CD8-positive, alpha-beta memory T cell (primary cell): ENCODE measurements at regions not wholly inside any gene's neighbourhood (a gene's known extent, or its start where the extent isn't known, plus 50 kb on each side); places are given as distances from the start of the nearest gene placed in this dataset.

Experiments
- CTCF ChIA-PET: fragments of 350-600 bp; sonication (Branson Sonifier 250); formaldehyde crosslinking; loops from one replicate; lab custom pipeline; 2021; ENCODE audit warnings: antibody characterized with exemption; lab: Charles Lee
- POLR2A ChIA-PET: fragments of 350-600 bp; sonication (Branson Sonifier 250); formaldehyde crosslinking; loops from one replicate; lab custom pipeline; 2021; ENCODE audit warnings: antibody characterized with exemption; lab: Charles Lee
- DNase-seq, 5 donors: peaks; one replicate each; pipeline versions ENCODE4 v3.0.0 to v3.0.0-alpha.2; 2020 to 2022; ENCODE audit warnings: mixed read lengths in 1 of 5
- H3K27ac ChIP-seq: one replicate; pipeline ENCODE4 v1.7.0; 2013; ENCODE audit warnings: low read depth, mild to moderate bottlenecking, low read length, moderate library complexity
- H3K27me3 ChIP-seq: 2 replicates; pipeline ENCODE4 v1.7.0; 2013; ENCODE audit warnings: low read length, mild to moderate bottlenecking; ENCODE audit not compliant: insufficient read depth, poor library complexity, severe bottlenecking
- H3K36me3 ChIP-seq: 2 replicates; pipeline ENCODE4 v1.7.0; 2013; ENCODE audit warnings: mild to moderate bottlenecking, low read length, moderate library complexity; ENCODE audit not compliant: insufficient read depth
- H3K4me1 ChIP-seq: 2 replicates; pipeline ENCODE4 v1.7.0; 2013; ENCODE audit warnings: mild to moderate bottlenecking, low read length, moderate library complexity; ENCODE audit not compliant: insufficient read depth
- H3K4me3 ChIP-seq: 2 replicates; pipeline ENCODE4 v1.7.0; 2013; ENCODE audit warnings: mild to moderate bottlenecking, low read length
- H3K9me3 ChIP-seq: 2 replicates; pipeline ENCODE4 v1.7.0; 2013; ENCODE audit warnings: mild to moderate bottlenecking, low read length
- H3K27ac Mint-ChIP-seq, 8 donors: one replicate each; pipeline ENCODE4 v1.8.0; 2020 to 2021; ENCODE audit warnings: mixed read lengths in 8 of 8, mild to moderate bottlenecking in 6 of 8, inconsistent platforms in 3 of 8, moderate library complexity in 3 of 8
- H3K27me3 Mint-ChIP-seq, 2 donors: one replicate each; pipeline ENCODE4 v1.8.0; 2020 to 2021; ENCODE audit warnings: mixed read lengths in 2 of 2, mild to moderate bottlenecking in 1 of 2, moderate library complexity in 1 of 2
- H3K36me3 Mint-ChIP-seq, 3 donors: one replicate each; pipeline ENCODE4 v1.8.0; 2020 to 2021; ENCODE audit warnings: mixed read lengths in 3 of 3, inconsistent platforms in 1 of 3, mild to moderate bottlenecking in 1 of 3
- H3K4me1 Mint-ChIP-seq, 3 donors: one replicate each; pipeline ENCODE4 v1.8.0; 2020 to 2021; ENCODE audit warnings: mixed read lengths in 3 of 3, inconsistent platforms in 1 of 3, mild to moderate bottlenecking in 1 of 3
- H3K4me3 Mint-ChIP-seq, 7 donors: one replicate each; pipeline ENCODE4 v1.8.0; 2020 to 2021; ENCODE audit warnings: mixed read lengths in 7 of 7, mild to moderate bottlenecking in 6 of 7, moderate library complexity in 4 of 7, inconsistent platforms in 2 of 7
- H3K9me3 Mint-ChIP-seq, 5 donors: one replicate each; pipeline ENCODE4 v1.8.0; 2020 to 2022; ENCODE audit warnings: mixed read lengths in 5 of 5, mild to moderate bottlenecking in 3 of 5, moderate library complexity in 2 of 5, inconsistent platforms in 1 of 5

GRCh38 chr18:45119876-45120275, 439.2 kb downstream of the SETBP1 start:
- no peak overlapping the region for H3K27ac Mint-ChIP-seq
- no peak overlapping the region for H3K27ac ChIP-seq
- H3K4me3 ChIP-seq: no peak overlapping the region
- no peak overlapping the region for H3K4me3 Mint-ChIP-seq
- no peaks in the 10 kb centered on the region for H3K9me3 ChIP-seq
- no peaks in the 10 kb centered on the region for H3K36me3 Mint-ChIP-seq
- CTCF ChIA-PET: no interaction called here
- no peaks in the 10 kb centered on the region for H3K27me3 ChIP-seq
- no peaks in the 10 kb centered on the region for H3K36me3 ChIP-seq
- no peak for DNase-seq
- H3K4me1 Mint-ChIP-seq: no peaks in the 10 kb centered on the region
- H3K9me3 Mint-ChIP-seq: no peaks in the 10 kb centered on the region
- POLR2A ChIA-PET: no interaction called here
- H3K4me1 ChIP-seq: no peaks in the 10 kb centered on the region
- peaks cover 4 to 25% of the 10 kb centered on the region in 2 donors for H3K27me3 Mint-ChIP-seq

GRCh38 chr18:45121146-45121545, 440.5 kb downstream of the SETBP1 start:
- H3K27ac ChIP-seq: no peak overlapping the region
- CTCF ChIA-PET: no interaction called here
- Mint-ChIP-seq H3K27me3 (peaks cover 4 to 20% of the 10 kb centered on the region in 2 donors), H3K9me3 (no peaks in the 10 kb centered on the region), H3K36me3 (no peaks in the 10 kb centered on the region), H3K4me1 (no peaks in the 10 kb centered on the region), H3K4me3 (no peak overlapping the region), H3K27ac (no peak overlapping the region)
- H3K4me1 ChIP-seq: no peaks in the 10 kb centered on the region
- no peak overlapping the region for H3K4me3 ChIP-seq
- H3K36me3 ChIP-seq: no peaks in the 10 kb centered on the region
- POLR2A ChIA-PET: no interaction called here
- H3K27me3 ChIP-seq: no peaks in the 10 kb centered on the region
- H3K9me3 ChIP-seq: no peaks in the 10 kb centered on the region
- DNase-seq: no peak

GRCh38 chr18:45122506-45122905, 441.8 kb downstream of the SETBP1 start:
- H3K27ac Mint-ChIP-seq: no peak overlapping the region
- CTCF ChIA-PET: no interaction called here
- Histone ChIP-seq H3K4me3 (no peak overlapping the region), H3K36me3 (no peaks in the 10 kb centered on the region), H3K27ac (no peak overlapping the region), H3K9me3 (no peaks in the 10 kb centered on the region), H3K4me1 (no peaks in the 10 kb centered on the region), H3K27me3 (no peaks in the 10 kb centered on the region)
- H3K27me3 Mint-ChIP-seq: peaks cover 5 to 24% of the 10 kb centered on the region in 2 donors
- POLR2A ChIA-PET: no interaction called here
- no peaks in the 10 kb centered on the region for H3K36me3 Mint-ChIP-seq
- H3K9me3 Mint-ChIP-seq: no peaks in the 10 kb centered on the region
- H3K4me3 Mint-ChIP-seq: no peak overlapping the region
- H3K4me1 Mint-ChIP-seq: no peaks in the 10 kb centered on the region
- DNase-seq: no peak

- Mint-ChIP-seq H3K4me1 (no peaks in the 10 kb centered on the region), H3K9me3 (no peaks in the 10 kb centered on the region), H3K27me3 (peaks cover 9 to 15% of the 10 kb centered on the region in 2 donors), H3K27ac (no peak overlapping the region), H3K36me3 (no peaks in the 10 kb centered on the region), H3K4me3 (no peak overlapping the region)
- Histone ChIP-seq H3K4me1 (no peaks in the 10 kb centered on the region), H3K27ac (no peak overlapping the region), H3K36me3 (no peaks in the 10 kb centered on the region), H3K9me3 (no peaks in the 10 kb centered on the region), H3K4me3 (no peak overlapping the region), H3K27me3 (no peaks in the 10 kb centered on the region)
- CTCF ChIA-PET: no interaction called here
- DNase-seq: no peak
- POLR2A ChIA-PET: no interaction called here
These were observed 446.7 kb downstream of the SETBP1 start for GRCh38 chr18:45127405-45127804.

- H3K4me3 Mint-ChIP-seq: no peak overlapping the region
- H3K27ac ChIP-seq: no peak overlapping the region
- no peaks in the 10 kb centered on the region for H3K36me3 Mint-ChIP-seq
- no peaks in the 10 kb centered on the region for H3K9me3 ChIP-seq
- no peaks in the 10 kb centered on the region for H3K36me3 ChIP-seq
- no peaks in the 10 kb centered on the region for H3K27me3 ChIP-seq
- no peak overlapping the region for H3K4me3 ChIP-seq
- H3K4me1 ChIP-seq: no peaks in the 10 kb centered on the region
- no peaks in the 10 kb centered on the region for H3K9me3 Mint-ChIP-seq
- no peak for DNase-seq
- H3K4me1 Mint-ChIP-seq: peaks cover 0 to 5% (median 4%) of the 10 kb centered on the region in 3 donors
- ChIA-PET POLR2A (no interaction called here), CTCF (no interaction called here)
- H3K27ac Mint-ChIP-seq: no peak overlapping the region
- H3K27me3 Mint-ChIP-seq: peaks cover 1 to 7% of the 10 kb centered on the region in 2 donors
These were observed 452.6 kb downstream of the SETBP1 start for GRCh38 chr18:45133276-45133675.

GRCh38 chr18:45136381-45137086, 455.8 kb downstream of the SETBP1 start:
- Mint-ChIP-seq H3K4me1 (peaks cover 0 to 5% (median 4%) of the 10 kb centered on the region in 3 donors), H3K9me3 (peaks cover 0 to 7% (median 3%) of the 10 kb centered on the region in 5 donors)
- CTCF ChIA-PET: no interaction called here

GRCh38 chr18:45137087-45137419, 456.4 kb downstream of the SETBP1 start:
- H3K36me3 ChIP-seq: no peaks in the 10 kb centered on the region
- no peaks in the 10 kb centered on the region for H3K4me1 ChIP-seq
- no peak for DNase-seq
- H3K27me3 ChIP-seq: no peaks in the 10 kb centered on the region
- H3K4me3 ChIP-seq: no peak overlapping the region
- POLR2A ChIA-PET: no interaction called here
- Mint-ChIP-seq H3K27me3 (no peaks in the 10 kb centered on the region), H3K4me1 (peaks cover 0 to 5% (median 4%) of the 10 kb centered on the region in 3 donors), H3K9me3 (peaks cover 0 to 8% (median 3%) of the 10 kb centered on the region in 5 donors), H3K4me3 (no peak overlapping the region), H3K27ac (no peak overlapping the region), H3K36me3 (no peaks in the 10 kb centered on the region)
- no peaks in the 10 kb centered on the region for H3K9me3 ChIP-seq
- no peak overlapping the region for H3K27ac ChIP-seq
- CTCF ChIA-PET: no interaction called here

More at GRCh38 chr18:45136381-45137086, 455.8 kb downstream of the SETBP1 start:
- Mint-ChIP-seq H3K36me3 (no peaks in the 10 kb centered on the region), H3K27ac (peak overlapping the region in 1 of 8 donors; percentile 20), H3K27me3 (no peaks in the 10 kb centered on the region), H3K4me3 (no peak overlapping the region)
- DNase-seq: no peak
- Histone ChIP-seq H3K4me1 (no peaks in the 10 kb centered on the region), H3K27me3 (no peaks in the 10 kb centered on the region), H3K9me3 (no peaks in the 10 kb centered on the region), H3K4me3 (no peak overlapping the region), H3K27ac (no peak overlapping the region), H3K36me3 (no peaks in the 10 kb centered on the region)
- POLR2A ChIA-PET: no interaction called here

GRCh38 chr18:45139478-45139877, 458.8 kb downstream of the SETBP1 start:
- Mint-ChIP-seq H3K4me3 (peak overlapping the region in 1 of 7 donors; percentile 8), H3K27ac (no peak overlapping the region), H3K27me3 (peaks cover 0 to 14% of the 10 kb centered on the region in 2 donors), H3K4me1 (peaks cover 0 to 5% (median 4%) of the 10 kb centered on the region in 3 donors), H3K9me3 (peaks cover 0 to 8% (median 3%) of the 10 kb centered on the region in 5 donors), H3K36me3 (no peaks in the 10 kb centered on the region)
- no peaks in the 10 kb centered on the region for H3K9me3 ChIP-seq
- ChIA-PET POLR2A (no interaction called here), CTCF (no interaction called here)
- H3K27me3 ChIP-seq: no peaks in the 10 kb centered on the region
- H3K4me1 ChIP-seq: no peaks in the 10 kb centered on the region
- H3K27ac ChIP-seq: no peak overlapping the region
- H3K4me3 ChIP-seq: no peak overlapping the region
- no peaks in the 10 kb centered on the region for H3K36me3 ChIP-seq
- DNase-seq: no peak
